ENCODE measurements at regions not wholly inside any gene's neighbourhood (a gene's known extent, or its start where the extent isn't known, plus 50 kb on each side); places are given as distances from the start of the nearest gene placed in this dataset.

GRCh38 chr19:23525276-23525852 lies 130.1 kb upstream of the ZNF91 start:
- H3K4me3 ChIP-seq (ENCODE audit: low read depth in 1 of 2, low read length in 2 of 2), result no peak overlapping the region
- no peak overlapping the region for H3K27ac ChIP-seq (ENCODE audit: low read depth, low read length)
- H3K36me3 ChIP-seq (ENCODE audit: control insufficient read depth in 1 of 2, insufficient read depth in 2 of 2, low read length in 2 of 2), result no peaks in the 10 kb centered on the region
- peaks cover 4 to 6% of the 10 kb centered on the region in 2 donors for H3K4me1 ChIP-seq (ENCODE audit: control insufficient read depth in 1 of 2, insufficient read depth in 2 of 2, low read length in 2 of 2)
- no peak overlapping the region for H3K9ac ChIP-seq (ENCODE audit: low read depth in 1 of 2, low read length in 2 of 2)
- peaks cover 22 to 48% of the 10 kb centered on the region in 2 donors for H3K9me3 ChIP-seq (ENCODE audit: control insufficient read depth in 1 of 2, low read length in 2 of 2)
- H3K27me3 ChIP-seq (ENCODE audit: control insufficient read depth in 1 of 2, insufficient read depth in 2 of 2, low read length in 2 of 2), result no peaks in the 10 kb centered on the region

- H3K4me3 ChIP-seq (ENCODE audit: low read depth in 1 of 2, low read length in 2 of 2), result no peak overlapping the region
- no peaks in the 10 kb centered on the region for H3K27me3 ChIP-seq (ENCODE audit: control insufficient read depth in 1 of 2, insufficient read depth in 2 of 2, low read length in 2 of 2)
- H3K27ac ChIP-seq (ENCODE audit: low read depth, low read length), result no peak overlapping the region
- no peak overlapping the region for H3K9ac ChIP-seq (ENCODE audit: low read depth in 1 of 2, low read length in 2 of 2)
- peaks cover 4 to 6% of the 10 kb centered on the region in 2 donors for H3K4me1 ChIP-seq (ENCODE audit: control insufficient read depth in 1 of 2, insufficient read depth in 2 of 2, low read length in 2 of 2)
- H3K36me3 ChIP-seq (ENCODE audit: control insufficient read depth in 1 of 2, insufficient read depth in 2 of 2, low read length in 2 of 2), result no peaks in the 10 kb centered on the region
- H3K9me3 ChIP-seq (ENCODE audit: control insufficient read depth in 1 of 2, low read length in 2 of 2), result peaks cover 15 to 37% of the 10 kb centered on the region in 2 donors
Measured at GRCh38 chr19:23523863-23524262, 128.6 kb upstream of the ZNF91 start.

DNA sequence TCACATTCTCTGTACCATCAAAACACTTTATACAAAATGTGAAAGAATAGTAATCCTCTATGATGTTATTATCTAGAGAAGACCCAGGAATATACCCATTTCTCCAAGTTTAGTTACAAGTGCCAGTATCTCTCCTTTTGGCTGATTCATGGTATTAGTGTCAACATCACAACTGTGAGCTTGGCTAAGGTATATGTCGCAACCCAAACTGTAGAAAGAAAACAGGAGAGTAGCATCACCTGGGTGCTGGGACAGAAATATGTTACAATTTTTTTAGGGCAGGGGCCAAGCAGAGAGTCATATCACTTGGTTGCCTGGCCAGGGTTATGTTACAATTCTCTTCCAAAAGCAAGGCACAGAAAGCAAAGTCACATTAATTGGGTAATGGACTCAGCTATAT lies 127.2 kb upstream of the ZNF91 start:
- Histone ChIP-seq H3K4me3 (ENCODE audit: low read depth in 1 of 2, low read length in 2 of 2) (no peak overlapping the region), H3K36me3 (ENCODE audit: control insufficient read depth in 1 of 2, insufficient read depth in 2 of 2, low read length in 2 of 2) (no peaks in the 10 kb centered on the region), H3K9me3 (ENCODE audit: control insufficient read depth in 1 of 2, low read length in 2 of 2) (peaks cover 7 to 27% of the 10 kb centered on the region in 2 donors), H3K4me1 (ENCODE audit: control insufficient read depth in 1 of 2, insufficient read depth in 2 of 2, low read length in 2 of 2) (peaks cover 4 to 6% of the 10 kb centered on the region in 2 donors), H3K27ac (ENCODE audit: low read depth, low read length) (no peak overlapping the region), H3K27me3 (ENCODE audit: control insufficient read depth in 1 of 2, insufficient read depth in 2 of 2, low read length in 2 of 2) (no peaks in the 10 kb centered on the region), H3K9ac (ENCODE audit: low read depth in 1 of 2, low read length in 2 of 2) (no peak overlapping the region)

DNA sequence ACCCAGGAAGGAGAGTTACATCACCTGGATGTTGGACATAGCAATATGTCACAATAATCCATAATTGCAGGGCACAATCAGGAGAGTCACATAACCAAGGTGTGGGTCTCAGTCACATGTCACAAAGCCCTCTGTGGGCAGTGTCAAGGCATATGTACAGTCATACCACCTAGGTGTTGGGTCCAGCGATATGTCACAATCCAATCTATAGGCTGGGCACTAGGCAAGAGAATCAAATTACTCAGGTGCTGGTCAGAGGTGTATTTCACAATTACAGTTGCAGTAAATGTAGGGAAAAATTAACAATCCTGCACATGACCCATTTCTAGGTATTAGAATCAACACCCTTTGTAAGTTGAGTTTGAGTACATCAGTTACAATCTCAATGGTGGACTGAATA lies 126.2 kb upstream of the ZNF91 start:
- Histone ChIP-seq H3K4me3 (ENCODE audit: low read depth in 1 of 2, low read length in 2 of 2) (no peak overlapping the region), H3K9me3 (ENCODE audit: control insufficient read depth in 1 of 2, low read length in 2 of 2) (peaks cover 7 to 17% of the 10 kb centered on the region in 2 donors), H3K4me1 (ENCODE audit: control insufficient read depth in 1 of 2, insufficient read depth in 2 of 2, low read length in 2 of 2) (peaks cover 4 to 6% of the 10 kb centered on the region in 2 donors), H3K36me3 (ENCODE audit: control insufficient read depth in 1 of 2, insufficient read depth in 2 of 2, low read length in 2 of 2) (no peaks in the 10 kb centered on the region), H3K9ac (ENCODE audit: low read depth in 1 of 2, low read length in 2 of 2) (no peak overlapping the region), H3K27me3 (ENCODE audit: control insufficient read depth in 1 of 2, insufficient read depth in 2 of 2, low read length in 2 of 2) (no peaks in the 10 kb centered on the region), H3K27ac (ENCODE audit: low read depth, low read length) (no peak overlapping the region)

DNA sequence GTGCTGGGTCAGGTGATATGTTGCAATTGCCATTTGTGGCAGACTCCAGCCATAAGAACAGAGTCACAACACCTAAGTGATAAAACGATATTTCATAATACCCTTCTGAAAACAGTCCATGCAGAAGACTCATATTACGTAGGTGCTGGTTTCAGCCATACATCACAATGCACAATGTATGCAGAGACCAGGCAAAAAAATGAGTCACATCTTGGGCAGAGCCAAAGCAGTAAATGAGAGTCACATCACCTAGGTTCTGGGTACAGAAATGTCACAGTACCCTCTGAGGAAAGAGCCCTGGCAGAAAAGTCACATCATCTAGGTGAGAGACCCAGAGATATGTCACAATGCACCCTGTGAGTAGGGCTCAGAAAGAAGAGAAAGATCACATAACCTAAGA lies 125.2 kb upstream of the ZNF91 start:
- Histone ChIP-seq H3K4me3 (ENCODE audit: low read depth in 1 of 2, low read length in 2 of 2) (no peak overlapping the region), H3K9ac (ENCODE audit: low read depth in 1 of 2, low read length in 2 of 2) (no peak overlapping the region), H3K9me3 (ENCODE audit: control insufficient read depth in 1 of 2, low read length in 2 of 2) (peaks cover 7 to 9% of the 10 kb centered on the region in 2 donors), H3K36me3 (ENCODE audit: control insufficient read depth in 1 of 2, insufficient read depth in 2 of 2, low read length in 2 of 2) (no peaks in the 10 kb centered on the region), H3K27ac (ENCODE audit: low read depth, low read length) (no peak overlapping the region), H3K4me1 (ENCODE audit: control insufficient read depth in 1 of 2, insufficient read depth in 2 of 2, low read length in 2 of 2) (no peaks in the 10 kb centered on the region), H3K27me3 (ENCODE audit: control insufficient read depth in 1 of 2, insufficient read depth in 2 of 2, low read length in 2 of 2) (no peaks in the 10 kb centered on the region)

- Histone ChIP-seq H3K9me3 (ENCODE audit: control insufficient read depth in 1 of 2, low read length in 2 of 2) (peaks cover 4% of the 10 kb centered on the region in 2 donors), H3K9ac (ENCODE audit: low read depth in 1 of 2, low read length in 2 of 2) (no peak overlapping the region), H3K4me3 (ENCODE audit: low read depth in 1 of 2, low read length in 2 of 2) (no peak overlapping the region), H3K36me3 (ENCODE audit: control insufficient read depth in 1 of 2, insufficient read depth in 2 of 2, low read length in 2 of 2) (no peaks in the 10 kb centered on the region), H3K4me1 (ENCODE audit: control insufficient read depth in 1 of 2, insufficient read depth in 2 of 2, low read length in 2 of 2) (no peaks in the 10 kb centered on the region), H3K27me3 (ENCODE audit: control insufficient read depth in 1 of 2, insufficient read depth in 2 of 2, low read length in 2 of 2) (no peaks in the 10 kb centered on the region), H3K27ac (ENCODE audit: low read depth, low read length) (no peak overlapping the region)
Measured at GRCh38 chr19:23519031-23519430, 123.8 kb upstream of the ZNF91 start.

DNA sequence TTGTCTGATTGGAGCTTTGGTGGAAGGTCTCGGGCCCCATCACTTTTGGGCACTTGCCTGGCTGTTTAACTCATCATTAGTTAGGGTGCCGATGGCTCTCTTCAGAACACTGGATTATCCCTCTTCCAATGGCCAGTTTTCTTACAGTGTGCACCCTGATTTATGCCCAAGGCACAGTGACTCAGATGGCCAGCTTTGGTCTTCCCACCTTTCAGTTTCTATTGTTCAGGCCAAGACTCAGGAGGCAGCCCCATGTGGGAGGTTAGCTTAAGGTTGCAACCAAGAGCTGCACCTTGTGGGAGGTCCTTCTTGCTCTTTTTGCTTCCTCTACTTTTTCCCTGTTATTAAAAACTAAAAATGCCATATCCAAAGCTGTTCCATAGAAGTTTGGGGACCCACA lies 121.0 kb upstream of the ZNF91 start:
- H3K27ac ChIP-seq (ENCODE audit: low read depth, low read length), result no peak overlapping the region
- H3K9me3 ChIP-seq (ENCODE audit: control insufficient read depth in 1 of 2, low read length in 2 of 2), result no peaks in the 10 kb centered on the region
- no peak overlapping the region for H3K4me3 ChIP-seq (ENCODE audit: low read depth in 1 of 2, low read length in 2 of 2)
- H3K27me3 ChIP-seq (ENCODE audit: control insufficient read depth in 1 of 2, insufficient read depth in 2 of 2, low read length in 2 of 2), result no peaks in the 10 kb centered on the region
- no peak overlapping the region for H3K9ac ChIP-seq (ENCODE audit: low read depth in 1 of 2, low read length in 2 of 2)
- no peaks in the 10 kb centered on the region for H3K36me3 ChIP-seq (ENCODE audit: control insufficient read depth in 1 of 2, insufficient read depth in 2 of 2, low read length in 2 of 2)
- H3K4me1 ChIP-seq (ENCODE audit: control insufficient read depth in 1 of 2, insufficient read depth in 2 of 2, low read length in 2 of 2), result no peaks in the 10 kb centered on the region

DNA sequence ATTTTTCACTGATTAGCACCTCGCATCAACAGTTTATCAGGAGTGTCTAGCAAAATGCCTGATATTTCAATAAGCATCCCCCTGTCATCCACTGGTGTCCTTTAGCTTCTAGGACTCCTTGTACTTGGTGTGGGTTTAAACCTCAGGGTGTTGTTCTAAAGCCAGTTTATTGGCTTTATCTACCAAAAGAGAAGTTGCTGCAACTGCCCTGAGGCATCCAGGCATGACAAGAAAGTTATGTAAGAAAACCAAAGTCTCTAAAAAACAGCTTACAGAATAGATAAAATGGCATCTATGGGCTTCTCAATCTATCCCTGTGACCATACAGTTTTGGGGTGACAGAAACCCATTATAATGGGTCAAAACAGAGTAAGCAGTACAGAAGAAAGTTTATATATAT lies 120.3 kb upstream of the ZNF91 start:
- no peaks in the 10 kb centered on the region for H3K4me1 ChIP-seq (ENCODE audit: control insufficient read depth in 1 of 2, insufficient read depth in 2 of 2, low read length in 2 of 2)
- H3K27ac ChIP-seq (ENCODE audit: low read depth, low read length), result no peak overlapping the region
- no peak overlapping the region for H3K4me3 ChIP-seq (ENCODE audit: low read depth in 1 of 2, low read length in 2 of 2)
- no peaks in the 10 kb centered on the region for H3K27me3 ChIP-seq (ENCODE audit: control insufficient read depth in 1 of 2, insufficient read depth in 2 of 2, low read length in 2 of 2)
- H3K36me3 ChIP-seq (ENCODE audit: control insufficient read depth in 1 of 2, insufficient read depth in 2 of 2, low read length in 2 of 2), result no peaks in the 10 kb centered on the region
- H3K9me3 ChIP-seq (ENCODE audit: control insufficient read depth in 1 of 2, low read length in 2 of 2), result no peaks in the 10 kb centered on the region
- H3K9ac ChIP-seq (ENCODE audit: low read depth in 1 of 2, low read length in 2 of 2), result no peak overlapping the region

GRCh38 chr19:23512151-23512925 lies 117.1 kb upstream of the ZNF91 start:
- H3K36me3 ChIP-seq (ENCODE audit: control insufficient read depth in 1 of 2, insufficient read depth in 2 of 2, low read length in 2 of 2), result no peaks in the 10 kb centered on the region
- no peak overlapping the region for H3K27ac ChIP-seq (ENCODE audit: low read depth, low read length)
- H3K9me3 ChIP-seq (ENCODE audit: control insufficient read depth in 1 of 2, low read length in 2 of 2), result peaks cover 0 to 3% of the 10 kb centered on the region in 2 donors
- H3K9ac ChIP-seq (ENCODE audit: low read depth in 1 of 2, low read length in 2 of 2), result no peak overlapping the region
- no peak overlapping the region for H3K4me3 ChIP-seq (ENCODE audit: low read depth in 1 of 2, low read length in 2 of 2)
- H3K4me1 ChIP-seq (ENCODE audit: control insufficient read depth in 1 of 2, insufficient read depth in 2 of 2, low read length in 2 of 2), result no peaks in the 10 kb centered on the region
- H3K27me3 ChIP-seq (ENCODE audit: control insufficient read depth in 1 of 2, insufficient read depth in 2 of 2, low read length in 2 of 2), result no peaks in the 10 kb centered on the region

GRCh38 chr19:23509686-23510450 lies 114.6 kb upstream of the ZNF91 start:
- Histone ChIP-seq H3K27me3 (ENCODE audit: control insufficient read depth in 1 of 2, insufficient read depth in 2 of 2, low read length in 2 of 2) (no peaks in the 10 kb centered on the region), H3K9me3 (ENCODE audit: control insufficient read depth in 1 of 2, low read length in 2 of 2) (peaks cover 0 to 3% of the 10 kb centered on the region in 2 donors), H3K36me3 (ENCODE audit: control insufficient read depth in 1 of 2, insufficient read depth in 2 of 2, low read length in 2 of 2) (no peaks in the 10 kb centered on the region), H3K27ac (ENCODE audit: low read depth, low read length) (no peak overlapping the region), H3K9ac (ENCODE audit: low read depth in 1 of 2, low read length in 2 of 2) (no peak overlapping the region), H3K4me1 (ENCODE audit: control insufficient read depth in 1 of 2, insufficient read depth in 2 of 2, low read length in 2 of 2) (no peaks in the 10 kb centered on the region), H3K4me3 (ENCODE audit: low read depth in 1 of 2, low read length in 2 of 2) (no peak overlapping the region)

Measured in duodenal mucosa (tissue), 2 donors.